ENCODE measurements at regions not wholly inside any gene's neighbourhood (a gene's known extent, or its start where the extent isn't known, plus 50 kb on each side); places are given as distances from the start of the nearest gene placed in this dataset.
"Not testable (repeated sequence)": the region's sequence is repeated elsewhere in the genome, so short reads cannot be mapped to it uniquely, and the experiment has no call there.

DNA sequence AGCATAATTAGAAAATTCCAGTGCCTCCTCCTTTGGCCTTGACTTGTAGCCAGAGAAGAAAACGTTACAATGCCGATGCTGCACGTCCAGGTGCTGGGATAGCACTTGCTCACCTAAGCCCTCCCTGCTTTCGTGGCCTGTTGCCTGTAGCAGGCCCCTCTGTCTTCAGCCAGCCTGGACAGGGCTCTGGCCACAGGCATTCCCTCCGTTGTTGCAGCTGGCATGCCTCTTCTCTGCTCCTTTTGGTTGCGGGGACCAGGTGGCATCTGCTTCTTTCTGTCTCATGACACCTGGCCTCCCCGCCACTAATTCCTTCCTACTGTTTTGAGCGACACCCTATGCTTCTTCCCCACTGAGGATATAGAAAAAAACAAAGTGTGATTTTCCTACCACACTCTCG is 54.6 kb upstream of the MORC3 start:
- no TSS peak for BruUV-seq (replicated peaks)
- Histone ChIP-seq H3K4me3 (ENCODE audit: low read depth in 2 of 2, low read length in 2 of 2) (no peak overlapping the region), H3K36me3 (ENCODE audit: control insufficient read depth, insufficient read depth, low read length) (no peaks in the 10 kb centered on the region), H3K27ac (ENCODE audit: low read length) (no peak overlapping the region), H3K27me3 (ENCODE audit: control insufficient read depth, insufficient read depth, low read length) (no peaks in the 10 kb centered on the region), H3K4me1 (ENCODE audit: control insufficient read depth, insufficient read depth, low read length) (peaks cover under 1% of the 10 kb centered on the region; the same call in 1 of the 2 replicates), H3K9me3 (ENCODE audit: control insufficient read depth, insufficient read depth, low read depth, low read length) (no peaks in the 10 kb centered on the region)
- ATAC-seq: no peak
- in situ Hi-C loops (cut with HindIII; ENCODE audit: low pct_unique_long_range_greater_than_20kb, low sequenced_read_pairs): no loop called here
- ChIA-PET POLR2A (no interaction called here), CTCF (no interaction called here)
- intact Hi-C loops (cut with micrococcal nuclease; ENCODE audit: unreplicated experiment): no loop called here
- no peak for TF ChIP-seq POLR2AphosphoS5 (IDR thresholded peaks at IDR 0.05; ENCODE audit: low read depth, low read length)
- no peak for TF ChIP-seq SIN3A (IDR thresholded peaks at IDR 0.05; ENCODE audit: borderline replicate concordance, insufficient read depth, low read depth, low read length)
- TF ChIP-seq, protein P1, sequence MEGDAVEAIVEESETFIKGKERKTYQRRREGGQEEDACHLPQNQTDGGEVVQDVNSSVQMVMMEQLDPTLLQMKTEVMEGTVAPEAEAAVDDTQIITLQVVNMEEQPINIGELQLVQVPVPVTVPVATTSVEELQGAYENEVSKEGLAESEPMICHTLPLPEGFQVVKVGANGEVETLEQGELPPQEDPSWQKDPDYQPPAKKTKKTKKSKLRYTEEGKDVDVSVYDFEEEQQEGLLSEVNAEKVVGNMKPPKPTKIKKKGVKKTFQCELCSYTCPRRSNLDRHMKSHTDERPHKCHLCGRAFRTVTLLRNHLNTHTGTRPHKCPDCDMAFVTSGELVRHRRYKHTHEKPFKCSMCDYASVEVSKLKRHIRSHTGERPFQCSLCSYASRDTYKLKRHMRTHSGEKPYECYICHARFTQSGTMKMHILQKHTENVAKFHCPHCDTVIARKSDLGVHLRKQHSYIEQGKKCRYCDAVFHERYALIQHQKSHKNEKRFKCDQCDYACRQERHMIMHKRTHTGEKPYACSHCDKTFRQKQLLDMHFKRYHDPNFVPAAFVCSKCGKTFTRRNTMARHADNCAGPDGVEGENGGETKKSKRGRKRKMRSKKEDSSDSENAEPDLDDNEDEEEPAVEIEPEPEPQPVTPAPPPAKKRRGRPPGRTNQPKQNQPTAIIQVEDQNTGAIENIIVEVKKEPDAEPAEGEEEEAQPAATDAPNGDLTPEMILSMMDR (IDR thresholded peaks at IDR 0.05): no peak
- TF ChIP-seq, protein P2, sequence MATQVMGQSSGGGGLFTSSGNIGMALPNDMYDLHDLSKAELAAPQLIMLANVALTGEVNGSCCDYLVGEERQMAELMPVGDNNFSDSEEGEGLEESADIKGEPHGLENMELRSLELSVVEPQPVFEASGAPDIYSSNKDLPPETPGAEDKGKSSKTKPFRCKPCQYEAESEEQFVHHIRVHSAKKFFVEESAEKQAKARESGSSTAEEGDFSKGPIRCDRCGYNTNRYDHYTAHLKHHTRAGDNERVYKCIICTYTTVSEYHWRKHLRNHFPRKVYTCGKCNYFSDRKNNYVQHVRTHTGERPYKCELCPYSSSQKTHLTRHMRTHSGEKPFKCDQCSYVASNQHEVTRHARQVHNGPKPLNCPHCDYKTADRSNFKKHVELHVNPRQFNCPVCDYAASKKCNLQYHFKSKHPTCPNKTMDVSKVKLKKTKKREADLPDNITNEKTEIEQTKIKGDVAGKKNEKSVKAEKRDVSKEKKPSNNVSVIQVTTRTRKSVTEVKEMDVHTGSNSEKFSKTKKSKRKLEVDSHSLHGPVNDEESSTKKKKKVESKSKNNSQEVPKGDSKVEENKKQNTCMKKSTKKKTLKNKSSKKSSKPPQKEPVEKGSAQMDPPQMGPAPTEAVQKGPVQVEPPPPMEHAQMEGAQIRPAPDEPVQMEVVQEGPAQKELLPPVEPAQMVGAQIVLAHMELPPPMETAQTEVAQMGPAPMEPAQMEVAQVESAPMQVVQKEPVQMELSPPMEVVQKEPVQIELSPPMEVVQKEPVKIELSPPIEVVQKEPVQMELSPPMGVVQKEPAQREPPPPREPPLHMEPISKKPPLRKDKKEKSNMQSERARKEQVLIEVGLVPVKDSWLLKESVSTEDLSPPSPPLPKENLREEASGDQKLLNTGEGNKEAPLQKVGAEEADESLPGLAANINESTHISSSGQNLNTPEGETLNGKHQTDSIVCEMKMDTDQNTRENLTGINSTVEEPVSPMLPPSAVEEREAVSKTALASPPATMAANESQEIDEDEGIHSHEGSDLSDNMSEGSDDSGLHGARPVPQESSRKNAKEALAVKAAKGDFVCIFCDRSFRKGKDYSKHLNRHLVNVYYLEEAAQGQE (IDR thresholded peaks at IDR 0.05; ENCODE audit: insufficient read depth in 1 of 2, low read depth in 2 of 2, low read length in 1 of 2): no peak
- no peak for TF ChIP-seq TCF7L2 (IDR thresholded peaks at IDR 0.05; ENCODE audit: low read depth, low read length)
- no peak for DNase-seq (ENCODE audit: low read depth, low spot score)

DNA sequence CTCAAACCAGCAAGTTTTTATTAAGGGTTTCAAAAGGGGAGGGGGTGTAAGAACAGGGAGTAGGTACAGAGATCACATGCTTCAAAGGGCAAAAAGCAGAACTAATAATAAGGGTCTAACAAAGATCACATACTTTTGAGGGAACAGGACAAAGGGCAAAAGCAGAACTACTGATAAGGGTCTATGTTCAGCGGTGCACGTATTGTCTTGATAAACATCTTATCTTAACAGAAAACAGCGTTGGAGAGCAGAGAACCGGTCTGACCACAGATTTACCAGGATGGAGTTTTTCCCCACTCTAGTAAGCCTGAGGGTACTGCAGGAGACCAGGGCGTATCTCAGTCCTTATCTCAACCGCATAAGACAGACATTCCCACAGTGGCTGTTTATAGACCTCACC is 52.2 kb upstream of the MORC3 start:
- BruUV-seq (replicated peaks); H3K27me3 ChIP-seq (ENCODE audit: control insufficient read depth, insufficient read depth, low read length); H3K4me3 ChIP-seq (ENCODE audit: low read depth in 2 of 2, low read length in 2 of 2); ATAC-seq; CTCF ChIA-PET; H3K9me3 ChIP-seq (ENCODE audit: control insufficient read depth, insufficient read depth, low read depth, low read length); DNase-seq (ENCODE audit: low read depth, low spot score); H3K4me1 ChIP-seq (ENCODE audit: control insufficient read depth, insufficient read depth, low read length); POLR2A ChIA-PET; in situ Hi-C loops (cut with HindIII; ENCODE audit: low pct_unique_long_range_greater_than_20kb, low sequenced_read_pairs); intact Hi-C loops (cut with micrococcal nuclease; ENCODE audit: unreplicated experiment); H3K27ac ChIP-seq (ENCODE audit: low read length); H3K36me3 ChIP-seq (ENCODE audit: control insufficient read depth, insufficient read depth, low read length): not testable (repeated sequence)

DNA sequence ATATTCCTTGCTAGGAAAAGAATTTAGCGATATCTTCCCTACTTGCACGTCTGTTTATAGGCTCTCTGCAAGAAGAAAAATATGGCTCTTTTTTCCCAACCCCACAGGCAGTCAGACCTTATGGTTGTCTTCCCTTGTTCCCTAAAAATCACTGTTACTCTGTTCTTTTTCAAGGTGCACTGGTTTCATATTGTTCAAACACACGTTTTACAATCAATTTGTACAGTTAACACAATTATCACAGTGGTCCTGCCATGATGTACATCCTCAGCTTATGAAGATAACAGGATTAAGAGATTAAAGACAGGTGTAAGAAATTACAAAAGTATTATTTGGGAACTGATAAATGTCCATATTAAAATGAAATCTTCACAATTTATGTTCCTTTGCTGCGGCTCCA is 51.7 kb upstream of the MORC3 start:
- TSS peak; percentile 60 for BruUV-seq (replicated peaks)
- DNase-seq (ENCODE audit: low read depth, low spot score); H3K27me3 ChIP-seq (ENCODE audit: control insufficient read depth, insufficient read depth, low read length); H3K36me3 ChIP-seq (ENCODE audit: control insufficient read depth, insufficient read depth, low read length); intact Hi-C loops (cut with micrococcal nuclease; ENCODE audit: unreplicated experiment); H3K9me3 ChIP-seq (ENCODE audit: control insufficient read depth, insufficient read depth, low read depth, low read length); POLR2A ChIA-PET; H3K4me3 ChIP-seq (ENCODE audit: low read depth in 2 of 2, low read length in 2 of 2); ATAC-seq; CTCF ChIA-PET; H3K4me1 ChIP-seq (ENCODE audit: control insufficient read depth, insufficient read depth, low read length); H3K27ac ChIP-seq (ENCODE audit: low read length); in situ Hi-C loops (cut with HindIII; ENCODE audit: low pct_unique_long_range_greater_than_20kb, low sequenced_read_pairs): not testable (repeated sequence)
